ENCODE measurements at regions not wholly inside any gene's neighbourhood (a gene's known extent, or its start where the extent isn't known, plus 50 kb on each side); places are given as distances from the start of the nearest gene placed in this dataset.

GRCh38 chr12:98224584-98225221 is 290.7 kb upstream of the TMPO start:
- DNase-seq = no peak

DNA sequence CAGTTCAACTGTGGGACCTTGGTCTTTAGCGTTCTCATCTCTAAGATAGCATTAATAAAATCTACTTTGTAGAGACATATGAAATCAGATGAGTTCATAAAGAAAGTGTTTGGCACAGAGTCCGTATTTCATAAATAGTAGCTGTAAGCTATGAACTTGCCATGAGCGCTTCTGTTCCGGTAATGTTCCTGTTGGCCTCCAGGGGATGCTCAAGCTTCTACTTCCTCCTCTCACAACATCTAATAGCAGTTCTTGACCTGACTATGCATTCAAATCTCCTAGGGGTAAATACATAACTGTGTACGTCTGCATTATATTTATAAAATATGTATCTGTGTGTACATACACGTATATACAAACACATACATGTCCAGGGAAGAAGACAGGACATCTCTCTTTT is 288.2 kb upstream of the TMPO start:
- DNase-seq = no peak

GRCh38 chr12:98228683-98229539 is 286.5 kb upstream of the TMPO start:
- DNase-seq = no peak

- DNase-seq = no peak
These were observed 285.9 kb upstream of the TMPO start for GRCh38 chr12:98229540-98229924.

- DNase-seq = no peak
These were observed 282.5 kb upstream of the TMPO start for GRCh38 chr12:98232753-98233390.

DNA sequence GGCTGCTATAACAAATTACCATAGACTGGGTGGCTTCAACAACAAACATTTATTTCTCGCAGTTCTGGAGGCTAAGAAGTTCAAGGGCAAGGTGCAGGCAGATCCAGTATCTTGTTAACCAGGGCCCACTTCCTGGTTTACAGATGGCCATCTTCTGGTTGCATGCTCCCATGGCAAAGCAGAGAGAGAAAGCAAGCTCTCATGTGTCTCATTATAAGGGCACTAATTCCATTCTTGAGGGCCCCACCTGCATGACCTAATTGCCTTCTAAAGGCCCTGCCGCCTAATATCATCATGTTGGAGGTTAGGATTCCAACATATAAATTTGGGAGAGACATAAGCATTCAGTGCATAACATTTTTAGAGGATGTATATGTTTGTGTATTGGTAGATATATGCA is 280.1 kb upstream of the TMPO start:
- no peak for DNase-seq

GRCh38 chr12:98238515-98239130 is 276.8 kb upstream of the TMPO start:
- DNase-seq = no peak

GRCh38 chr12:98243190-98243589 is 272.2 kb upstream of the TMPO start:
- DNase-seq = no peak

DNA sequence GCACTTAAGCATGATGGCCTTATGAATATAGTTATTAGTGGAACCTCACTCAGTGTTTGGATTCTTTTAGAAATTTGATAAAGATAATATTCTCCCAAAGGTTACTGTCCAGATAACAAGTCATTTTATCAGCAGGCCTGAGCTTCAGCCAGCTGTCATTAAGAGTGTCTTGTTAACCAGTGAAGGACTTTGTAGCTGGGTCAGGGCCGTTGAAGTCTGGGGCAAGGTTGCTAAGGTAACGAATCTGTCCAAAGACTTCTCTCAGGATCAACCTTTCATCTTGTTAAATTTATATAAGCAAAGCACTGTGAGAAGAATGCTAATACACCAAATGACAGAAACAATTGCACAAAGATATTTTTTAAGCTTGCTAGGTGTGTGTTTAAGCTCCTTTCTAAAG is 271.3 kb upstream of the TMPO start:
- no peak for DNase-seq

GRCh38 chr12:98253207-98254037 is 262.0 kb upstream of the TMPO start:
- DNase-seq = no peak

DNA sequence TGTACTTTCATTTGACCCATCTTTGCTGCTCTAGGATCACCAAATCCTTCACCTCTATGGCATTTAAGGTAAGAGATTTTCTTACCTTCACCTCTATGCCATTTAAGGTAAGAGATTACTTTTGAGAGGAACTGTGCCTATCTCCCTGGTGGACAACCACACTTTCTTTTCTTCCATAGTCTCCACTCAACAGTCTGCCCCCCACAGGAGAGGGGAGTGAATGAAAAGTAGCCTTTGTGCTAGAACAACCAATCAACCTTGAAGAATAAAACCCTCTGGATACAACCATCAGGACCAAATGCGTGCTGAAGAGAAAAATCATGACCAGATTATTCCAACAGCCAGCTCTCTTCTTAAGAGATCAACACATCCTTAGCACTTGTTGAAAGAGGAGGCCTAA is 258.6 kb upstream of the TMPO start:
- DNase-seq = no peak

DNA sequence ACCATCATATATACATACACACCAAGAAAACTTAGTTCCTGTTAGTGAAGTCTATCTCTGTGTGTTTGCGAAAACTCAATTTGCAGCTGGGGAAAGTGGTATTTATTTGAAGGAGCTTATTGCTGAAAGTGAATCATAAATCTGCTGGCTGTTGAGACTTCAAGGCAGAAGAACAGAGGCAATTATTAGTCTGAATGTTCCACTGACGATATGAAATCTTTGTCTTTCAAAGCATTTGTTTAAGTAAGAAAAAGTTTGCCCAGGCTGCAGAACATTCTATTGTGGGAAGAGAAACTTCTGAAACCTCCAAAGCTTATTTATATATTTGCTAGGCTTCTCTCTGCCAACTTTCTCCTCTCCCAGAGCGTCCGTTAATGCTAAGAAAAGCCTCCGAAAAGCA is 255.7 kb upstream of the TMPO start:
- DNase-seq = no peak

DNA sequence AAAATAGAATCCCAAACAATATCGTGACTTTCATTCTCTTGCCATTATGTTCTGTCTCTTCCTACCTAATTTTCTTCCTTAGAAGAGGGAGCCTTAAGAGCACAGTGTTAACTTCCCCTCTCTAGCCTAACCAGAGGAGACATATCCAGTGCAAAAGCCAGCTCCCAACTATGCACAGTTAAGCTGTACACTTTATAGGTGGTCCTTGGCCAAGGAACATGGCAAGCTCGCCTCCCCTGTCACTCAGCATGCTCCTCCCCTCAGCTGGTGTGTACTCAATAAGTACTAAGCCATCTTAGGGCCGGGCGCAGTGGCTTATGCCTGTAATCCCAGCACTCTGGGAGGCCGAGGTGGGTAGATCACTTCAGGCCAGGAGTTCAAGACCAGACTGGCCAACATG is 255.1 kb upstream of the TMPO start:
- DNase-seq = no peak

DNA sequence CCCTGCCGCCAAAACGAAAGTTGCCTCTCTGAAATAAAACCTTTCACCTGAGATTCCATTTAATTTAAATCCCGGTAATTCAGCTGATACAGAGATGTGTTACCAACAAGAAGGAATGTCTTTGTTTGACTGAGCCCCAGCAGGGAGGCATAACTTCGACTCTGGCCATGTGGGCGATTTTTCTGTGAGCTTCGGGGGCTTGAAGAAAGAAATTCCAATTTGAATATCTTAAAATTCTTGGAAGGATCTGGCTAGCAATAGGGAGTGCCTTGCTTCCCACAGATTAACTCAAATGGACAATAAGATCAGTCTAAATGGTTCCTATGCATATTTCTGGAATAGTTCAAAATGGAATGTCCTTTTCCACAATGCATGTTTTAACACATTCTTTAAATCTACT is 252.5 kb upstream of the TMPO start:
- DNase-seq = no peak

- DNase-seq = no peak
These were observed 240.8 kb upstream of the TMPO start for GRCh38 chr12:98274430-98275130.

- DNase-seq = no peak
These were observed 240.3 kb upstream of the TMPO start for GRCh38 chr12:98275131-98275475.

DNA sequence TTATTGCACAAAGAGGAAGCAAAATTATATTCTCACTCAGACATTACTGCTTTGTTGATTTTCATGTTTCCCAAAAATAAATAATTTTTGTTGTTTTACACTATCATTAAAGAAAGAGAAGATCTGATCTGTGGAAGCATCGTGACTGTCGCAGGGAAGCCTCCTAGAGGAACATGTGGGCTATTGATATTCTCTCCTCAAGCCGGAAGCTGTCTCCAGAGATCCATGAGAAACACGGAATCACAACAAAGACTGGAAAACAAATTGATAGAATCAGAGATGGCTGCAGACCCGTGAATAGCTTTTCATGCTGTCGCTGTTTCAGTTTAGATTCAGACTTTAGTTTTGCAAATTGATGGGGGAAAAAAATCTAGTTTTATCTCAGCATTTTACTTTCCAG is 235.2 kb upstream of the TMPO start:
- DNase-seq = no peak

DNA sequence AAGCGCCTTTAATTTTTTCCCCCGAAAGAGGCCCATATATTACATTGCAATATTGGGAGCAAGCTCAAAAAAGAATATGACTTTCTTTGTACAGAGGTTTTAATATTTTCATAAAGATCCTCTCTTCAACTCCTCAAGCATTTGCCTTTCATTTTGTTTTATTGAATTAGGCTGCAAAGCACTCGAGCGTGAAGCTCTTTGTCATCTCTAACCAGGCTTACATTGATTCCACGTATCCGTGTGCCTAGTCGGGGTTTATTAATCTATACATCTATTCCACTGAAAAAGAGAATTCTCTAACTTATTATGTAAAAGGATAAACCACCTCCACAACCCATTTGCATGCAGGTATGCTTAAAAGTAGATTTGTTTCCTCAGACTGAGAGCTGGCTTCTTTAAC is 234.8 kb upstream of the TMPO start:
- no peak for DNase-seq

GRCh38 chr12:98291828-98292227 is 223.6 kb upstream of the TMPO start:
- DNase-seq = no peak

- no peak for DNase-seq
These were observed 221.2 kb upstream of the TMPO start for GRCh38 chr12:98294051-98294805.

DNA sequence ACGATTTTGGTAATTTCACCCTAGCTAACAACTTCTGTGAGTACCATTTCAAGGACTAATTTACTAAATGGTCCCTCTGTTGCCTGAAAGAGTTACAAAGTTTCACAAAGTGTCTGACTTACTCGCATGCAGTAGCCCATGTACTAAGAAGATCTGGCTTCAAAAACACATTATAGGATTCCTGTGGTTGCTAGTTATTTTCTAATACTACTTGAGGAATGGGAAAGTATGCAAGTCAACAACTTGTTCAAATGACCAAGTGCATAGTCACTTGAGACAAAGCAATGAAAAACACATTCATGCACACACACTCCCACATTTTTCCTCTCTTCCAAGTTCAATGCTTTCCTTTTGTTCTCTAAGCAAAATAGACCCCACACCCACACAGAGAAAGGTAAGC is 219.7 kb upstream of the TMPO start:
- no peak for DNase-seq

Data from CD4-positive, alpha-beta T cell treated with Interleukin-4 for 4 hours (primary cell).